NCI-H2227 (cell line): ENCODE measurements at regions not wholly inside any gene's neighbourhood (a gene's known extent, or its start where the extent isn't known, plus 50 kb on each side); places are given as distances from the start of the nearest gene placed in this dataset.
"Not testable (repeated sequence)": the region's sequence is repeated elsewhere in the genome, so short reads cannot be mapped to it uniquely, and the experiment has no call there.

Experiments
- DNase-seq: peaks from one replicate; lab custom pipeline; 2025; ENCODE audit not compliant: unreplicated experiment; lab: John Stamatoyannopoulos, UW

DNA sequence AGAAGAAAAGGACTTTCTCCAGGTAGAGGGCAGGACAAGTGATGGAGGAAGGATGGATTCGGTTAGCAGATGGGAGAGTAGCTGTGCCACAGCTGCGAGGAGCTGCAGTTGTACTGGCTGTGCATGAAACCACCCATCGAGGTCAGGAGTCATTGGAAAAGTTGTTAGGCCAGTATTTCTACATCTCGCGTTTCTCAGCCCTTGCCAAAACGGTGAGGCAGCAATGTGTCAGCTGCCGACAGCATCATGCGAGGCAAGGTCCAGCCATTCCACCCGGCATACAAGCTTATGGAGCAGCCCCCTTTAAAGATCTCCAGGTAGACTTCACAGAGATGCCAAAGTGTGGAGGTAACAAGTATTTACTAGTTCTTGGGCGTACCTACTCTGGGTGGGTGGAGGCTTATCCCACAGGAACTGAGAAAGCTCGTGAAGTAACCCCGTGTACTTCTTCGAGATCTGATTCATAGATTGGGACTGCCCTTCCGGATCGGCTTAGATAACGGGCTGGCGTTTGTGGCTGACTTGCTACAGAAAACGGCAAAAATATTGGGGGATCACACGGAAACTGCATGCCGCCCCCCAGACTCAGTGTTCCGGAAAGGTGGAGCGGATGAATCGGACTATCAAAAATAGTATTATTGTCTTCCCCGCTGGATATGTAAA lies 105.0 kb upstream of the HMX1 start:
- not testable (repeated sequence) for DNase-seq

- not testable (repeated sequence) for DNase-seq
These were observed 101.0 kb upstream of the HMX1 start for GRCh38 chr4:8972635-8973034.

DNA sequence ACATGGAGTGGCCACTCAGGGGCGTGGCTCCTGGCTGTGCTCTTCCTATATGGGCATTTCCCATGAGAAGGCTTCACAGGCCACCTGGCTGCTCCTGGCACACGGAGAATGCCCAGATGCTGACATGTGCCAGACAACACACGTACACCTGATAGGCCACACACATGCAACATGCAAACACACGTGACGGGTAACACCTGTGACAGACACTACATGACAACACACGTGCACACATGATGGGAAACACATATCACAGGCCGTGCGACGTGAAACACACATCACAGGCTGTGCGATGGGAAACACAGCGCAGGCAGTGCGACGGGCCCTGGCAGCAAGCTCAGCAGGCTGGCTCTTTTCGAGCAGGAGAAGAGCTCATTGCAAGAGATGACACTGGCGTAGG lies 94.3 kb upstream of the HMX1 start:
- DNase-seq = not testable (repeated sequence)

DNA sequence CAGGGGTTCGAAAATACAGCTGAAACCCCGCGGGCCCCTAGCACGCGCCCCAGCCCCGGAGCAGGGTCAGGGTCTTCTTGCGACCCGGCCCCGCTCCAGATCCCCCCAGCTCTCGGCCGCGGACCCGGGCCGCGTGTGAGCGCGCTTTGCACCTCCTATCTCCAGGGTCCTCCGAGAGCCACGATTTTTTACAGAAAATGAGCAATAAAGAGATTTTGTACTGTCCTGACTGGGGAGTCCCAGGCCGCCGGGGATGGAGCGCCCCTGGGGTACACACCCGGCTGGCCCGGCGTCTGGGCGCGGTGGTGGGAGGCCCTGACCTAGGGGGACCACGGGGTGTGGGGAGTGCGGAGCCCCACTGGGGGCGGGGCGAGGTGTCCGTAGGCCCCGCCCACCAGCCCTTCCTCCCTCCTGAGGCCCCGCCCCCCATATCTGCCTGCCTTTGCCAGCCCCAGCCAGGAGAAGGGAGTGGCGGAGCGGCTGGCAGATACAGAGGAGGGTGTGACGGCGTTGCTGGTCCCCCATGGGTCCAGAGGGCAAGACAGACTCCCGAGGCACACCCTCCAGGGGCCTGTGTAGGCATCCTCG lies 92.7 kb upstream of the HMX1 start:
- not testable (repeated sequence) for DNase-seq

GRCh38 chr4:8963533-8963932 lies 91.9 kb upstream of the HMX1 start:
- DNase-seq = not testable (repeated sequence)

GRCh38 chr4:8961343-8961742 lies 89.7 kb upstream of the HMX1 start:
- DNase-seq = not testable (repeated sequence)

DNA sequence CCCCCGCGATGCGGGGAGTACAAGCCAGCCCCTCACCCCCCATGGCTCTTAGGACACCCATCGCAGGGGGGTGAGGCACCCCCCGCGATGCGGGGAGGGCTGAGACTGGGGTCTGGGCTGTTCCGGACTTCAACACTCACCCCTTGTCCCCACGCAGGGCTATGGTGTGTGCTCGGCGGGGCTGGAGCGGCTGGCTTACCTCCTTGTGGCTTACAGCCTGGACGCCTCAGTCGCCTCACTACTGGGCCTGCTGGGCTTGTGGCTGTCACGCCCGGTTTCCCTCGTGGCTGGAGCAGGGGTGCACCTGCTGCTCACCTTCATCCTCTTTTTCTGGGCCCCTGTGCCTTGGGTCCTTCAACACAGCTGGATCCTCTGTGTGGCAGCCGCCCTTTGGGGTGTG lies 87.8 kb upstream of the HMX1 start:
- DNase-seq = not testable (repeated sequence)

DNA sequence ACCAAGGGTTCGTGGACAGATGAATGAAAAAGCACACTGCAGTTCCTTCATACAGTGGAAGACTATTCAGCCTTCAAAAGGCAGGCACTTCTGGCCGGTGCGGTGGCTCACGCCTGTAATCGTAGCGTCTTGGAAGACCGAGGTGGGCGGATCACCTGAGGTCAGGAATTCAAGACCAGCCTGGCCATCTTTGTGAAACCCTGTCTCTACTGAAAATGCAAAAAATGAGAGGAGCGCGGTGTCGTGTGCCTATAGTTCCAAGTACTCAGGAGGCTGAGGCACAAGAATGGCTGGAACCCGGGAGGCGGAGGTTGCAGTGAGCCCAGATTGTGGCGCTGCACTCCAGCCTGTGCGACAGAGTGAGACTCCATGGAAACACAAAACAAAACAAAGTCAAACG lies 82.4 kb upstream of the HMX1 start:
- DNase-seq = not testable (repeated sequence)

DNA sequence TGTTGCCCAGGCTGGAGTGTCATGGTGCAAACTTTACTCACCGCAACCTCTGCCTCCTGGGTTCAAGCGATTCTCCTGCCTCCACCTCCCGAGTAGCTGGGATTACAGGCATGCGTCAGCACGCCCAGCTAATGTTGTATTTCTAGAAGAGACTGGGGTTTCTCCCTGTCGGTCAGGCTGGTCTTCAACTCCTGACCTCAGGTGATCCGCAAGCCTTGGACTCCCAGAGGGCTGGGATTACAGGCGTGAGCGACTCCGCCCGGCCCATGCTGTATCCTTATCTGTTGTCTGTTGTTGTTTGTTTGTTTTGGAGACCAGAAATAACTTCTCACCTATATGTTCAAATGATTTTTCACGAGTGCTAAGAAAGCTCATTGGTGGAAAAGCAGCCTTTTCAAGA lies 81.2 kb upstream of the HMX1 start:
- DNase-seq = not testable (repeated sequence)

DNA sequence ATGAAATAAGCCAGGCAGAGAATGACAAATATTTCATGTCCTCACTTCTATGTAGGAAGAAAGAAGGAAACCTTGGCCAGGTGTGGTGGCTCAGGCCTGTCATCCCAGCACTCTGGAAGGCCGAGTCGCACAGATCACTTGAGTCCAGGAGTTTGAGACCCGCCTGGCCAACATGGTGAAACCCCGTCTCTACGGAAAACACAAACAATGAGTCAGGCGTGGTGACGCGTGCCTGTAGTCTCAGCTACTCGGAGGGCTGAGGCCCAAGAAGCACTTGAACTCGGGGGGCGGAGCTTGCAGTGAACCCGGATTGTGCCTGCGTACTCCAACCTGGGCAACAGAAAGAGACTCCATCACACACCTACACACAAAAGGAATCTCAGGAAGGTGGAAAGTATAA lies 80.5 kb upstream of the HMX1 start:
- not testable (repeated sequence) for DNase-seq

- not testable (repeated sequence) for DNase-seq
These were observed 73.9 kb upstream of the HMX1 start for GRCh38 chr4:8945506-8945905.

DNA sequence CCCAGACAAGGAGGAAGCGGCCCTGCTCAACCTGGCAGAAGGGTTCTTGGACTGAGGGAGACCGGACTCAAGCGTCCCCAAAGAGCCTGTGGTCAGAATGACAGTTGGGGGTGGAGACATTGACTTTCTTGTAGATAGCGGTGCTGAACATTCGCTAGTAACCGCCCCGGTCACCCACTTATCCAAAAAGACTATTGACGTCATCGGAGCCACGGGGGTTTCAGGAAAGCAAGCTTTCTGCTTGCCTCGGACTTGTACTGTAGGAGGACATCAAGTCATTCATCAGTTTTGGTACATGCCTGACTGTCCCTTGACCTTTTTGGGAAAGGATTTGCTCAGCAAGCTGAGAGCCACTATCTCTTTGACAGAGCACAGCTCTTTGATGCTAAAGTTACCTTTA lies 71.7 kb upstream of the HMX1 start:
- not testable (repeated sequence) for DNase-seq

- DNase-seq = not testable (repeated sequence)
These were observed 70.4 kb upstream of the HMX1 start for GRCh38 chr4:8942088-8942487.

- not testable (repeated sequence) for DNase-seq
These were observed 69.8 kb upstream of the HMX1 start for GRCh38 chr4:8941492-8941805.

GRCh38 chr4:8940792-8941491 lies 69.3 kb upstream of the HMX1 start:
- no peak for DNase-seq

GRCh38 chr4:8939840-8940742 lies 68.5 kb upstream of the HMX1 start:
- no peak for DNase-seq

DNA sequence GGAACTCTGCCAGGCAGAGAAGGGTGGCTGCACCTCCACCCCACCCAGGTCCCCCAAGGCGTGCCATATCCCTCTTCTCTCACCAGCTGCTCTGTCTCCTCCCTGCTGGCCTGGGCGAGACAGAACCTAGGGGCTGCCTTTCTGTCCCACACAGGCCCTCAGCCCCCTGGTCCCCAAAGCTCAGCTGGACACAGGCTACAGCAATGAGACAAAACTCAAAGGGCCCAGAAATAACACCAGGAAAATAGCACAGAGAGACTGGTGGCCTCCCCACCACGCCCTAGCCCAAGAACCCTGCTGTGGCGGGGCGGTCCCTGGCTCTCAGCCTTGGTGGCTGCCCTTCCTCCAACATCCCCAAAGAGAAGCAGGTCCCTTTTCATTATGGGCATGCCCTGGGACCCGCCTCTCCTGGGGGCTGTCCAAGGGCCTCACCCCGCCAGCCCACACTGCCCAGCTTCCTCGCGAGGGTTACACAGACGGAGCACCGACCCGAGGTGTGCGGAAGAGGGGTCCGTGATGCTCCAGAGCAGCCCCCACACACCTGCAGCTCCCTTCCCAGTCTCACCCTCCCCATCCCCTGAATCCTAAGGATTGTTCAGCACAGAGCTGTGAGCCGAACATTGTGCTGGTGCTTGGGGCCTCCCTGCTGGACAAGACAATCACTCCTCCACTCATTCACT lies 67.7 kb upstream of the HMX1 start:
- DNase-seq = no peak

DNA sequence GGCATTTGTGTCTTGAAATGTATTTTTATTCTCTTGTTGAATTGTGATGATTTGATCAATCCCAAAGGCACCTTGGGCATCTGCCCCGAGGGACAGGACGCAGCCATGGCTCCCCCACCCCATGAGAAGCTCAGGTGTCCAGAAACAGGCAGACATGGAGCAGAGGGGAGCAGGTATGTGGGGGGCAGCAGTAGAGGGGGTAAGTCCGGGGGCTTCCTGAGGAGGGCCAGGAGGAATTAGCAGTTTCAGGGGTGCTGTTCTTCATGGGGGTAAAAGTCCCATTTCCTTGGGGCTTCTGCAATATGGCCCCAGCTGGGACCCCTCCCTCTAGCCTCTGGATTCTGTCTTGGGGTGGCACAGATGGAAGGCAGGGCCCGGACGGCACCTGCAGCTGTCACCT lies 67.0 kb upstream of the HMX1 start:
- DNase-seq = no peak

DNA sequence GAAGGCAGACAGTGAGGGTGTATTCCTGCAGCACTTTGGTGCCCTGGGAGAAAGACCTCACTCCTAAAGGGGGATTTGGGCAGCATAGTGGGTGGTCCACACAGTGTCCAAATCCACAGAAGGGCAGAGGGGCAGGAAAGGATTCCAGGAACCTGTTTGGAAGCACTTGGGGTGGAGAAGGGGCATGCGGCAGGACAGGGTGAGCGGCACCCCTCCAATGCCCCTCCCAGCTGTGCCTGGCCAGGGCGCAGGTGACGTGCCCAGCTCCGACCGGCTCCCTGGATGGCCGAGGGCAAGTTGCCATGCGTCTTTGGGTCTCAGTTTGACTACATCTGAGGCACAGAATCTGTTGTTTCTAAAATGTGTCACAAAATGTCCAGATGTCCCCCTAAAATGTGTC lies 66.5 kb upstream of the HMX1 start:
- no peak for DNase-seq

GRCh38 chr4:8932884-8933283 lies 61.2 kb upstream of the HMX1 start:
- no peak for DNase-seq

DNA sequence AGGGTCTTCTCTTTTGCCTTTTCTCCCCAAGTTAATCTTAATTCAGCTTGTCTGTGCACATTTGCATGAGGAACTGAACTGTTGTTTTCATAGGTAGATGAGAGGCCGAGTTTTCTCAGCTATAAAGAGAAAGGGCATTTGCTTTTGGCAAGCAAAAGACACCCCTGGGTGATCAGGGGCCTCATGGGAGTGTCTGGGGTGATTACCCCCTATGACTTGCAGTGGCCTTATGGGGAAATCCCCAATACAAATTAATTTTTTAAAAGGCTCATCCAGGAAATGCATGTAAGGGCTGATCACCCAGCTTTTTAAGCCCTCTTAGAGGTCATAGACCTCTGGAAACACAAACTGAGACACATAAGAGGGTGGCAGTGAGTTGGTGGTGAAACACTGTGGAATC lies 56.4 kb upstream of the HMX1 start:
- no peak for DNase-seq
